ENCODE measurements at regions not wholly inside any gene's neighbourhood (a gene's known extent, or its start where the extent isn't known, plus 50 kb on each side); places are given as distances from the start of the nearest gene placed in this dataset.

DNA sequence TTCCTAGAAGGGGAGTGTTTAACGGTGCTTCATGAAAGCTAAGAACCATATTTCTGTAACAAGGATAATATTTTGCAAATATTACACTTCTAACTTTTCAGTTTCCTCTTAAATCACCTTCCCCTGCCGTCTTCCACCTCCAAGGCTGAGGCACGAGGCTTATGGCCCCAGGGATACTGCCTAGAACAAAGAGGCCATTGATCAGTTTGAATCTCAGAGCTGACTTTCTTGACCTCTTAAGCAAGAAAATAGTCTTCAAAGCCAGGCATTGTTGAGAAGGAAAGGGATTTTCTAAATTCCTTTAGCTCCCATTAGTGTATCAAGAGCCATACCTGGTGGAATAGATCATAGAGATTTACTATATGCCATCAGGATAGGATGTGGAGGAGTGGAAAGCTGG, 566.2 kb downstream of the BNC2 start:
- no peak for DNase-seq (ENCODE audit: extremely low spot score, unreplicated experiment)
- no peak overlapping the region for H3K27ac Mint-ChIP-seq (ENCODE audit: unreplicated experiment)
- TF ChIP-seq CTCF (IDR thresholded peaks at IDR 0.05), result no peak
- peaks cover 3% of the 10 kb centered on the region for H3K27me3 Mint-ChIP-seq (ENCODE audit: unreplicated experiment)
- H3K4me1 Mint-ChIP-seq (ENCODE audit: unreplicated experiment), result peaks cover 11% of the 10 kb centered on the region
- no peak overlapping the region for H3K4me3 Mint-ChIP-seq (ENCODE audit: unreplicated experiment)
- H3K36me3 Mint-ChIP-seq (ENCODE audit: unreplicated experiment), result no peaks in the 10 kb centered on the region
- peaks cover 4% of the 10 kb centered on the region for H3K9me3 Mint-ChIP-seq (ENCODE audit: unreplicated experiment)

GRCh38 chr9:16306586-16306985, 563.9 kb downstream of the BNC2 start:
- no peak overlapping the region for H3K27ac Mint-ChIP-seq (ENCODE audit: unreplicated experiment)

GRCh38 chr9:16307626-16308195, 562.8 kb downstream of the BNC2 start:
- Mint-ChIP-seq H3K27me3 (ENCODE audit: unreplicated experiment) (peaks cover 3% of the 10 kb centered on the region), H3K4me1 (ENCODE audit: unreplicated experiment) (peaks cover 34% of the 10 kb centered on the region), H3K9me3 (ENCODE audit: unreplicated experiment) (no peaks in the 10 kb centered on the region), H3K36me3 (ENCODE audit: unreplicated experiment) (no peaks in the 10 kb centered on the region), H3K27ac (ENCODE audit: unreplicated experiment) (no peak overlapping the region), H3K4me3 (ENCODE audit: unreplicated experiment) (no peak overlapping the region)
- no peak for DNase-seq (ENCODE audit: extremely low spot score, unreplicated experiment)
- TF ChIP-seq CTCF (IDR thresholded peaks at IDR 0.05), result no peak

More at GRCh38 chr9:16306586-16306985, 563.9 kb downstream of the BNC2 start:
- Mint-ChIP-seq H3K36me3 (ENCODE audit: unreplicated experiment) (no peaks in the 10 kb centered on the region), H3K27me3 (ENCODE audit: unreplicated experiment) (peaks cover 3% of the 10 kb centered on the region), H3K4me3 (ENCODE audit: unreplicated experiment) (no peak overlapping the region), H3K9me3 (ENCODE audit: unreplicated experiment) (no peaks in the 10 kb centered on the region), H3K4me1 (ENCODE audit: unreplicated experiment) (peaks cover 31% of the 10 kb centered on the region)
- no peak for DNase-seq (ENCODE audit: extremely low spot score, unreplicated experiment)
- TF ChIP-seq CTCF (IDR thresholded peaks at IDR 0.05), result no peak

- TF ChIP-seq CTCF (IDR thresholded peaks at IDR 0.05), result no peak
- H3K27ac Mint-ChIP-seq (ENCODE audit: unreplicated experiment), result no peak overlapping the region
- H3K36me3 Mint-ChIP-seq (ENCODE audit: unreplicated experiment), result no peaks in the 10 kb centered on the region
- peaks cover 34% of the 10 kb centered on the region for H3K4me1 Mint-ChIP-seq (ENCODE audit: unreplicated experiment)
- no peaks in the 10 kb centered on the region for H3K9me3 Mint-ChIP-seq (ENCODE audit: unreplicated experiment)
- peaks cover 3% of the 10 kb centered on the region for H3K27me3 Mint-ChIP-seq (ENCODE audit: unreplicated experiment)
- no peak overlapping the region for H3K4me3 Mint-ChIP-seq (ENCODE audit: unreplicated experiment)
- no peak for DNase-seq (ENCODE audit: extremely low spot score, unreplicated experiment)
Observed at GRCh38 chr9:16308645-16309044, 561.8 kb downstream of the BNC2 start.

GRCh38 chr9:16309082-16309468, 561.4 kb downstream of the BNC2 start:
- no peaks in the 10 kb centered on the region for H3K9me3 Mint-ChIP-seq (ENCODE audit: unreplicated experiment)
- no peak overlapping the region for H3K4me3 Mint-ChIP-seq (ENCODE audit: unreplicated experiment)
- H3K27ac Mint-ChIP-seq (ENCODE audit: unreplicated experiment), result peak overlapping the region; percentile 57
- TF ChIP-seq CTCF (IDR thresholded peaks at IDR 0.05), result no peak
- peaks cover 3% of the 10 kb centered on the region for H3K27me3 Mint-ChIP-seq (ENCODE audit: unreplicated experiment)
- H3K36me3 Mint-ChIP-seq (ENCODE audit: unreplicated experiment), result no peaks in the 10 kb centered on the region
- peaks cover 32% of the 10 kb centered on the region for H3K4me1 Mint-ChIP-seq (ENCODE audit: unreplicated experiment)
- no peak for DNase-seq (ENCODE audit: extremely low spot score, unreplicated experiment)

All from osteocyte (in vitro differentiated cells).